ENCODE measurements at regions not wholly inside any gene's neighbourhood (a gene's known extent, or its start where the extent isn't known, plus 50 kb on each side); places are given as distances from the start of the nearest gene placed in this dataset.
"Not testable (repeated sequence)": the region's sequence is repeated elsewhere in the genome, so short reads cannot be mapped to it uniquely, and the experiment has no call there.

- H3K4me1 ChIP-seq (ENCODE audit: control insufficient read depth in 1 of 2, insufficient read depth in 2 of 2, low read length in 2 of 2); H3K27me3 ChIP-seq (ENCODE audit: control insufficient read depth in 1 of 2, insufficient read depth in 2 of 2, low read length in 1 of 2); ATAC-seq (ENCODE audit: low FRiP score); H3K4me3 ChIP-seq (ENCODE audit: low read length in 2 of 2); intact Hi-C loops (cut with DNase I); H3K36me3 ChIP-seq (ENCODE audit: control insufficient read depth in 1 of 2, insufficient read depth in 2 of 2, low read length in 1 of 2); H3K27ac ChIP-seq (ENCODE audit: low read depth in 1 of 2, low read length in 2 of 2); H3K9me3 ChIP-seq (ENCODE audit: control insufficient read depth, low read length); DNase-seq: not testable (repeated sequence)
- WGBS, 2 donors, result 42 to 51% methylated on average over 23 to 25 of the region's 35 CpGs
Measured at GRCh38 chr4:110410853-110411573, 64.9 kb upstream of the ENPEP start.

GRCh38 chr4:110400086-110400485, 75.9 kb upstream of the ENPEP start:
- no peak for DNase-seq
- no peaks in the 10 kb centered on the region for H3K27me3 ChIP-seq (ENCODE audit: control insufficient read depth in 1 of 2, insufficient read depth in 2 of 2, low read length in 1 of 2)
- no peak overlapping the region for H3K4me3 ChIP-seq (ENCODE audit: low read length in 2 of 2)
- no peaks in the 10 kb centered on the region for H3K9me3 ChIP-seq (ENCODE audit: control insufficient read depth, low read length)
- 58 to 68% methylated on average over 7 of the region's 7 CpGs for WGBS, 2 donors
- intact Hi-C loops (cut with DNase I), result no loop called here
- H3K4me1 ChIP-seq (ENCODE audit: control insufficient read depth in 1 of 2, insufficient read depth in 2 of 2, low read length in 2 of 2), result no peaks in the 10 kb centered on the region
- no peak overlapping the region for H3K27ac ChIP-seq (ENCODE audit: low read depth in 1 of 2, low read length in 2 of 2)
- H3K36me3 ChIP-seq (ENCODE audit: control insufficient read depth in 1 of 2, insufficient read depth in 2 of 2, low read length in 1 of 2), result no peaks in the 10 kb centered on the region
- no peak for ATAC-seq (ENCODE audit: low FRiP score)

- H3K9me3 ChIP-seq (ENCODE audit: control insufficient read depth, low read length); intact Hi-C loops (cut with DNase I); ATAC-seq (ENCODE audit: low FRiP score); H3K36me3 ChIP-seq (ENCODE audit: control insufficient read depth in 1 of 2, insufficient read depth in 2 of 2, low read length in 1 of 2); H3K27me3 ChIP-seq (ENCODE audit: control insufficient read depth in 1 of 2, insufficient read depth in 2 of 2, low read length in 1 of 2); H3K4me1 ChIP-seq (ENCODE audit: control insufficient read depth in 1 of 2, insufficient read depth in 2 of 2, low read length in 2 of 2); DNase-seq; H3K27ac ChIP-seq (ENCODE audit: low read depth in 1 of 2, low read length in 2 of 2); H3K4me3 ChIP-seq (ENCODE audit: low read length in 2 of 2): not testable (repeated sequence)
- 83 to 86% methylated on average over 10 of the region's 10 CpGs for WGBS, 2 donors
Measured at GRCh38 chr4:110399046-110399445, 76.9 kb upstream of the ENPEP start.

- no peaks in the 10 kb centered on the region for H3K36me3 ChIP-seq (ENCODE audit: control insufficient read depth in 1 of 2, insufficient read depth in 2 of 2, low read length in 1 of 2)
- H3K9me3 ChIP-seq (ENCODE audit: control insufficient read depth, low read length), result no peaks in the 10 kb centered on the region
- H3K4me1 ChIP-seq (ENCODE audit: control insufficient read depth in 1 of 2, insufficient read depth in 2 of 2, low read length in 2 of 2), result no peaks in the 10 kb centered on the region
- intact Hi-C loops (cut with DNase I), result no loop called here
- ATAC-seq (ENCODE audit: low FRiP score) (no peak), DNase-seq (no peak)
- no peak overlapping the region for H3K4me3 ChIP-seq (ENCODE audit: low read length in 2 of 2)
- 82 to 85% methylated on average over 2 of the region's 2 CpGs for WGBS, 2 donors
- no peak overlapping the region for H3K27ac ChIP-seq (ENCODE audit: low read depth in 1 of 2, low read length in 2 of 2)
- H3K27me3 ChIP-seq (ENCODE audit: control insufficient read depth in 1 of 2, insufficient read depth in 2 of 2, low read length in 1 of 2), result no peaks in the 10 kb centered on the region
Measured at GRCh38 chr4:110396963-110397362, 79.0 kb upstream of the ENPEP start.

GRCh38 chr4:110395421-110395820, 80.5 kb upstream of the ENPEP start:
- H3K27ac ChIP-seq (ENCODE audit: low read depth in 1 of 2, low read length in 2 of 2), result no peak overlapping the region
- DNase-seq (no peak), ATAC-seq (ENCODE audit: low FRiP score) (no peak)
- no peak overlapping the region for H3K4me3 ChIP-seq (ENCODE audit: low read length in 2 of 2)
- H3K4me1 ChIP-seq (ENCODE audit: control insufficient read depth in 1 of 2, insufficient read depth in 2 of 2, low read length in 2 of 2), result no peaks in the 10 kb centered on the region
- intact Hi-C loops (cut with DNase I), result no loop called here
- H3K36me3 ChIP-seq (ENCODE audit: control insufficient read depth in 1 of 2, insufficient read depth in 2 of 2, low read length in 1 of 2), result no peaks in the 10 kb centered on the region
- WGBS, 2 donors, result 71 to 82% methylated on average over 1 of the region's 1 CpG
- no peaks in the 10 kb centered on the region for H3K27me3 ChIP-seq (ENCODE audit: control insufficient read depth in 1 of 2, insufficient read depth in 2 of 2, low read length in 1 of 2)
- H3K9me3 ChIP-seq (ENCODE audit: control insufficient read depth, low read length), result no peaks in the 10 kb centered on the region

- H3K27me3 ChIP-seq (ENCODE audit: control insufficient read depth in 1 of 2, insufficient read depth in 2 of 2, low read length in 1 of 2), result no peaks in the 10 kb centered on the region
- H3K4me1 ChIP-seq (ENCODE audit: control insufficient read depth in 1 of 2, insufficient read depth in 2 of 2, low read length in 2 of 2), result no peaks in the 10 kb centered on the region
- no peak overlapping the region for H3K4me3 ChIP-seq (ENCODE audit: low read length in 2 of 2)
- ATAC-seq (ENCODE audit: low FRiP score) (no peak), DNase-seq (no peak)
- no peaks in the 10 kb centered on the region for H3K36me3 ChIP-seq (ENCODE audit: control insufficient read depth in 1 of 2, insufficient read depth in 2 of 2, low read length in 1 of 2)
- no peaks in the 10 kb centered on the region for H3K9me3 ChIP-seq (ENCODE audit: control insufficient read depth, low read length)
- no peak overlapping the region for H3K27ac ChIP-seq (ENCODE audit: low read depth in 1 of 2, low read length in 2 of 2)
- intact Hi-C loops (cut with DNase I), result no loop called here
Measured at GRCh38 chr4:110394871-110395270, 81.1 kb upstream of the ENPEP start.

- Histone ChIP-seq H3K9me3 (ENCODE audit: control insufficient read depth, low read length) (peaks cover 2% of the 10 kb centered on the region), H3K27me3 (ENCODE audit: control insufficient read depth in 1 of 2, insufficient read depth in 2 of 2, low read length in 1 of 2) (no peaks in the 10 kb centered on the region), H3K36me3 (ENCODE audit: control insufficient read depth in 1 of 2, insufficient read depth in 2 of 2, low read length in 1 of 2) (no peaks in the 10 kb centered on the region), H3K4me3 (ENCODE audit: low read length in 2 of 2) (no peak overlapping the region), H3K27ac (ENCODE audit: low read depth in 1 of 2, low read length in 2 of 2) (no peak overlapping the region), H3K4me1 (ENCODE audit: control insufficient read depth in 1 of 2, insufficient read depth in 2 of 2, low read length in 2 of 2) (no peaks in the 10 kb centered on the region)
- DNase-seq (no peak), ATAC-seq (ENCODE audit: low FRiP score) (no peak)
- intact Hi-C loops (cut with DNase I), result no loop called here
Measured at GRCh38 chr4:110381784-110382183, 94.2 kb upstream of the ENPEP start.

GRCh38 chr4:110372485-110372884, 103.5 kb upstream of the ENPEP start:
- H3K27me3 ChIP-seq (ENCODE audit: control insufficient read depth in 1 of 2, insufficient read depth in 2 of 2, low read length in 1 of 2), result no peaks in the 10 kb centered on the region
- no peaks in the 10 kb centered on the region for H3K4me1 ChIP-seq (ENCODE audit: control insufficient read depth in 1 of 2, insufficient read depth in 2 of 2, low read length in 2 of 2)
- no peak overlapping the region for H3K27ac ChIP-seq (ENCODE audit: low read depth in 1 of 2, low read length in 2 of 2)
- intact Hi-C loops (cut with DNase I), result no loop called here
- ATAC-seq (ENCODE audit: low FRiP score), result no peak
- H3K36me3 ChIP-seq (ENCODE audit: control insufficient read depth in 1 of 2, insufficient read depth in 2 of 2, low read length in 1 of 2), result no peaks in the 10 kb centered on the region
- 54 to 64% methylated on average over 2 of the region's 2 CpGs for WGBS, 2 donors
- H3K4me3 ChIP-seq (ENCODE audit: low read length in 2 of 2), result no peak overlapping the region
- H3K9me3 ChIP-seq (ENCODE audit: control insufficient read depth, low read length), result peaks cover 3% of the 10 kb centered on the region
- no peak for DNase-seq

GRCh38 chr4:110371016-110371770, 104.8 kb upstream of the ENPEP start:
- DNase-seq, result no peak
- Histone ChIP-seq H3K27ac (ENCODE audit: low read depth in 1 of 2, low read length in 2 of 2) (no peak overlapping the region), H3K27me3 (ENCODE audit: control insufficient read depth in 1 of 2, insufficient read depth in 2 of 2, low read length in 1 of 2) (no peaks in the 10 kb centered on the region), H3K9me3 (ENCODE audit: control insufficient read depth, low read length) (peaks cover 3% of the 10 kb centered on the region), H3K4me3 (ENCODE audit: low read length in 2 of 2) (no peak overlapping the region), H3K4me1 (ENCODE audit: control insufficient read depth in 1 of 2, insufficient read depth in 2 of 2, low read length in 2 of 2) (no peaks in the 10 kb centered on the region), H3K36me3 (ENCODE audit: control insufficient read depth in 1 of 2, insufficient read depth in 2 of 2, low read length in 1 of 2) (no peaks in the 10 kb centered on the region)
- 32% methylated on average over 4 of the region's 4 CpGs for WGBS, 2 donors
- no peak for ATAC-seq (ENCODE audit: low FRiP score)
- intact Hi-C loops (cut with DNase I), result no loop called here
